ENCODE measurements at regions not wholly inside any gene's neighbourhood (a gene's known extent, or its start where the extent isn't known, plus 50 kb on each side); places are given as distances from the start of the nearest gene placed in this dataset.
"Not testable (repeated sequence)": the region's sequence is repeated elsewhere in the genome, so short reads cannot be mapped to it uniquely, and the experiment has no call there.

DNA sequence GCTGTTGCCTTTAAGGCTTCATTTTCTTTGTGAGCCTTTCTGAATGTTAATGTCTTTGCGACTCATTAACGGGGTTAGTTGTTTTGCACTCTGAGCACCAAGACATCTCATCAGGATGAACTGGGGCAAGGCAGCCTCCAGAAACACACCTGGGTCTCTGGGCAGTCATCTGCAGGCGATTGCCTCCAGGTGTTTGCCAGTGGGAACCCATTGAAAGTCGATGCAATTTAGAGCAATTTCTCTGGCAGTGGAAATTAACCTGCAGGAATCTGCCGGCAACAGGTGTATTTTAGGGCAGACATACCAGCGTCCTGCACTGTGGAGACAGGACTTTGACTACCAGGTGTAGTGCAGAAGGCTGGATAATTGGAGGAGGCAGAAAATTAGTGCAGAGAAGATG, 661.0 kb upstream of the PTBP2 start:
- no peak for DNase-seq

- no peak for DNase-seq
These were observed 649.6 kb upstream of the PTBP2 start for GRCh38 chr1:96072021-96072420.

DNA sequence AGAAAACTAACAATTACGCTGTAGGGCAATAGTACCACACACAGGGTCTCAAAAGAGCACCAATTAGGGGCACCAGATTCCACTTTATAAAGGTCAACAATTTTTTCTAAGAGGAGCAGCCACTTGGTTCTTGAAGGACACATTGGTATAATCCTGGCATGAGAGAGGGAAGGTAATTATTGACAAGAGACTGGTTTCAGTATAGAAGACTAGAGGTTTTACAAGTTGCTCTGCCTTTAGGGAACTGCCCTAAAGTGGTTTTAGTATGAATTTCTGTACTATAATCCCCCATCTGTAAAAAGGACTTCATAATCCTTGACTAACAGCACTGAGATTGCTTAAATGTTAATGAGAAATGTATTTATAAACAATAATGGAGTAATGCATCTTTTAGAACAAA, 648.5 kb upstream of the PTBP2 start:
- no peak for DNase-seq

DNA sequence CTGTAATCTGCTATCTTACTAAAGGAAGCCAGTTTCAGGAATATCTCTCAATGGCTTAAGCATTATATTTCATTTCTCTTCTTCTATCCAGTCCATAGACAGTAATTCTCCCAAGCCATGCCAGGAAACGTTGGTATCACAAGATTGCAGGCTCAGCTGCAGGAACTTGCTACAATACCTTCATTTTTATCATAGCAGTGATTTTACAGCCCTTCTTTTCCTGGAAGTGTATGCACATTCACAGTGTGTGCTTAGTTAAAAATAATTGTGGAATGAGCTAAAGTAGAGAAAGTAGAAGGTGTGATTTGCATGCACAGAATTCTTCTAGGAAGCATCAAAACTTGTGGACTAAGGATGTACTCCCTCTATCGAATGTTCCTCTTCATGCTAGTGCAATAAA, 647.2 kb upstream of the PTBP2 start:
- DNase-seq: no peak

GRCh38 chr1:96074876-96075577, 646.6 kb upstream of the PTBP2 start:
- no peak for DNase-seq

- DNase-seq: no peak
These were observed 645.7 kb upstream of the PTBP2 start for GRCh38 chr1:96075704-96076455.

DNA sequence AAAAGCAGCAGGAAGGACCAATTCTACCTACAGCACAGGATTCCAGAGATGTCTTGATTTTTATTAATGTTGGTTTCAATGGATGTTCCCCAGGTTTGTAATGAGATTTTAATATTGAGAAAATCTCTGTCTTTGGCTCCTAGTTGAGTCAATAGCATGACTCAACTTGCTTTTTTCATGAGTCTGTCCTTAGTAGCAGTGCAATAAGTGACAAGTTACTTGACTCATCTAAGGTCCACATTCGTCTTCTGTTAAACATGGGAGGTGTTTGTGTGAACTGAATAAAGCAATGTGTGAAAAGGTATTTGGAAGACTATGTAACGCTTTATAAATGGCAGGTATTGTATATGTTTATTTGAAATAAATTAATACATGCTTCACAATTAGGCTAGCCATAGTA, 645.0 kb upstream of the PTBP2 start:
- no peak for DNase-seq

DNA sequence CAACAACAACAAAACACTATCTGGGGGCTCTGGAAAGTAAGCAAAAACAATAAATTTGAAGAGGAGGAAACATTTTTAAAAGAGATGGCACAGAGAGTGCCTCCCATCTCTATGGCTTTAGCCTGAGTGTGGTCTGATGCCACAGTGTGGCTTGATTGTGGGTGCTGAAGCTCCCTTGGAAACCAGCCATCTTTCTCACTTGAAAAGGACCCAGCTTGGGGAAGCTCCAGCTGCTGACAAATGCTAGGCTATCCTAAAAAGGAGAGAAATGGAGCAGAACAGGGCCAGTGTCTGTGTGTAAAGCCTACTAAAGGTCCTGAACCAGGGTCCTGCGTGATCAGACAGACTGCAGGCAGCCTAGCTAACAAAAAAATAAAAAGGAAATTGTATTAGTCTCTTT, 642.0 kb upstream of the PTBP2 start:
- DNase-seq: peak in 1 of 56 donors; percentile 0

- DNase-seq: no peak
These were observed 640.7 kb upstream of the PTBP2 start for GRCh38 chr1:96080925-96081324.

DNA sequence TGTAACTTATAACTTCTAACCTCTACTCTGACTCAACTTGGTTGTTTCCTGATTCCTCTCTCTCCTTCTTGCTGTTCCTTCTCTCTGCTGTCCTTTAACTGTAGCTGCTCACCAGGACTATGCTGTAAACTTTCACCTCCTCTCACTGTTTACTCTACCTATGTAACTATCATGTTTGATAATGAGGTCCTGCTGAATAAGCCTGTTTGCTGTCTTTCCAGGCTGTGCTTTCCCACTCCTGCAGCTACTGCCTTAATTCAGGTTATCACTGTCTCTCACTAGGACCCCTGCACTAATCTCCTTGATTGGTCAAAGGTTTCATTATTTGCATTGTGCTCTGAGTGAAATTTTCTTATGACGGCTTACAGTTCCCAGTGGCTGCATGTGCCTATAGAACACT, 633.9 kb upstream of the PTBP2 start:
- DNase-seq: no peak

DNA sequence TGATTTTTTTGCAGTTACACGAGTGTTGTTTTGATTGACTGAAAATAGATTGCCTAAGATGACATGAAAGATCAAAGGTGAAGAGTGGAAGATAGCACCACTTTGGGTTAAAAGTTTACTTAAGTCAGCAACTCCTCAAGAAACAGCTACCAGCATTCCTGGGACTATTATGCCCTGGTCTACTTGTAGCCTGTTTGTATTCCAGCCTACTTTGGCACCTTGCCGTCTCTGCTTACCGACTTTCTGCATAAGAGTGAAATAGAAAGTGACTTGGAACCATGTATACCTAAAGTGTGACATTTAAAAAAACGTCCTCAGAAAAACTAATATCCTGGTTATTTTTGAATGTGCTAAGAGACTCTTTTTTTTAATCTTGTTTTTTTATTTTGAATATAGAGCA, 631.5 kb upstream of the PTBP2 start:
- DNase-seq: no peak

- DNase-seq: no peak
These were observed 625.6 kb upstream of the PTBP2 start for GRCh38 chr1:96095849-96096612.

- peak in 3 of 56 donors; percentile 1 to 26 (median 4) for DNase-seq
These were observed 624.8 kb upstream of the PTBP2 start for GRCh38 chr1:96096613-96097321.

DNA sequence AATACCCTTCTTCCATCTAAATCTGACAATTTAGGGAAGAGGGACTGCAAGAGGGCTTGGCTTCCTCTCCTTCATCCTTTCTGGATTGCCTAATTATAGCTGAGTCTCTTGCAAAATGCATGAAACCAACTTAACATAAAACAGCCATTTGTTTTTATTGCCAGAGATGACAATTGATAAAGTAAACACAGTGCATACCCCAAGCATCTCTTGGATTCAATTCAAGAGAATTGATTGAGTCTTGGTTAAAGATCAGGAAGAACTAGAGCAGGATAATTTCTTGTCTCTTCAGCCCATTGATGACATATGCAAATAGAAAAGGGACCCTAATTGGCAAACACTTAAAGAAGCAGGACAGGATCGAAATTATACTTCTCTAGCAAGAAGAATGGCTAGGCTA, 617.1 kb upstream of the PTBP2 start:
- DNase-seq: no peak

GRCh38 chr1:96104906-96105305, 616.7 kb upstream of the PTBP2 start:
- DNase-seq: no peak

GRCh38 chr1:96116731-96117130, 604.9 kb upstream of the PTBP2 start:
- no peak for DNase-seq

GRCh38 chr1:96130432-96130831, 591.2 kb upstream of the PTBP2 start:
- no peak for DNase-seq

GRCh38 chr1:96144636-96145035, 576.9 kb upstream of the PTBP2 start:
- no peak for DNase-seq

- DNase-seq: no peak
These were observed 576.1 kb upstream of the PTBP2 start for GRCh38 chr1:96145492-96145891.

DNA sequence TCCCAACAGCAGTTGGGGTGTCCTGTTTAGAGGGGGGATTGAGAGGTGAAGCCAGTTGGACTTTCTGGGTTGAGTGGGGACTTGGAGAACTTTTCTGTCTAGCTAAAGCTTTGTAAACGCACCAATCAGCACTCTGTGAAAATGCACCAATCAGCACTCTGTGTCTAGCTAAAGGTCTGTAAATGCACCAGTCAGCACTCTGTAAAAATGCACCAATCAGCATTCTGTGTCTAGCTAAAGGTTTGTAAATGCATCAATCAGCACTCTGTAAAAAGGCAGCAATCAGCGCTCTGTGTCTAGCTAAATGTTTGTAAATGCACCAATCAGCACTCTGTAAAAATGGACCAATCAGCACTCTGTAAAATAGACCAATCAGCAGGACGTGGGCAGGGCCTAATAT, 568.6 kb upstream of the PTBP2 start:
- not testable (repeated sequence) for DNase-seq

DNA sequence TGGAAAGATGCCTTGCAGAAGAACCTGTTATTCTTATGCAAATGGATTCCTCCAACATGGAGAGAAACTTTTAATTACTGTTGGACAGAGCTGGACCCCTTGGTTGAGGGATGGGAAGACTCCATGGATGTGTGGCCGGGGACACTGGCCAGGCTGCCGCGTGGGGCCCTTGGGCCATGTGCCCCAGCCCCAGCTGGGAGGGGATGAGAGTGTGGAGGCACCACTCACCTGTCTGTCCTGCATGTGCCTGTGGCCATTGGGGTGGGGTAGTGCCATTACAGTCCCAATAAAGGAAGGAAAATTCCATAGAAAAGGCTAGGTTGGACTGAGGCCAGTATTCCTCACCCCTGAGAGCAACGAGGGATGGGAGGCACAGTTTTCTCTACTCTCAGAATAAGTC, 564.5 kb upstream of the PTBP2 start:
- DNase-seq: no peak

- no peak for DNase-seq
These were observed 562.2 kb upstream of the PTBP2 start for GRCh38 chr1:96159379-96159778.
